ENCODE measurements at regions not wholly inside any gene's neighbourhood (a gene's known extent, or its start where the extent isn't known, plus 50 kb on each side); places are given as distances from the start of the nearest gene placed in this dataset.

DNA sequence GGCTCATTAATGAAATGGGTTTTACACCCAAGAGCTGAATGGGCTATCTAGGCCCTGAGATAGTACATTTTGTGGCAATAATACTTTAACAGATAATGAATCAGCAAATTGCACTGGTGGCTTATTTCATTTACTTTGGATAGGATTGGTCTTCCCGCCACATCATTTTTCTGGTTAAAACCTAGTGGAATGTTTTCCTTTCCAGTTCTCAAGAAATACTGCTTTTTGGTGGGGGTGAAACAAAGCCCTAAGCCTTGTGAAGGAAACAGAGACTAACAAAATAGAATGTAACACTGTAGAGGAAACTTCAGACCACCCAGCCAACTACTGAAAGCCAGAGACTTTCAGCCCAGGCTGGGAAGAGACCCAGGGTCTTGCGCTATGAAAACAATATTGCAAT lies 172.2 kb downstream of the HHIPL2 start (continued):
- TF ChIP-seq, protein P1, sequence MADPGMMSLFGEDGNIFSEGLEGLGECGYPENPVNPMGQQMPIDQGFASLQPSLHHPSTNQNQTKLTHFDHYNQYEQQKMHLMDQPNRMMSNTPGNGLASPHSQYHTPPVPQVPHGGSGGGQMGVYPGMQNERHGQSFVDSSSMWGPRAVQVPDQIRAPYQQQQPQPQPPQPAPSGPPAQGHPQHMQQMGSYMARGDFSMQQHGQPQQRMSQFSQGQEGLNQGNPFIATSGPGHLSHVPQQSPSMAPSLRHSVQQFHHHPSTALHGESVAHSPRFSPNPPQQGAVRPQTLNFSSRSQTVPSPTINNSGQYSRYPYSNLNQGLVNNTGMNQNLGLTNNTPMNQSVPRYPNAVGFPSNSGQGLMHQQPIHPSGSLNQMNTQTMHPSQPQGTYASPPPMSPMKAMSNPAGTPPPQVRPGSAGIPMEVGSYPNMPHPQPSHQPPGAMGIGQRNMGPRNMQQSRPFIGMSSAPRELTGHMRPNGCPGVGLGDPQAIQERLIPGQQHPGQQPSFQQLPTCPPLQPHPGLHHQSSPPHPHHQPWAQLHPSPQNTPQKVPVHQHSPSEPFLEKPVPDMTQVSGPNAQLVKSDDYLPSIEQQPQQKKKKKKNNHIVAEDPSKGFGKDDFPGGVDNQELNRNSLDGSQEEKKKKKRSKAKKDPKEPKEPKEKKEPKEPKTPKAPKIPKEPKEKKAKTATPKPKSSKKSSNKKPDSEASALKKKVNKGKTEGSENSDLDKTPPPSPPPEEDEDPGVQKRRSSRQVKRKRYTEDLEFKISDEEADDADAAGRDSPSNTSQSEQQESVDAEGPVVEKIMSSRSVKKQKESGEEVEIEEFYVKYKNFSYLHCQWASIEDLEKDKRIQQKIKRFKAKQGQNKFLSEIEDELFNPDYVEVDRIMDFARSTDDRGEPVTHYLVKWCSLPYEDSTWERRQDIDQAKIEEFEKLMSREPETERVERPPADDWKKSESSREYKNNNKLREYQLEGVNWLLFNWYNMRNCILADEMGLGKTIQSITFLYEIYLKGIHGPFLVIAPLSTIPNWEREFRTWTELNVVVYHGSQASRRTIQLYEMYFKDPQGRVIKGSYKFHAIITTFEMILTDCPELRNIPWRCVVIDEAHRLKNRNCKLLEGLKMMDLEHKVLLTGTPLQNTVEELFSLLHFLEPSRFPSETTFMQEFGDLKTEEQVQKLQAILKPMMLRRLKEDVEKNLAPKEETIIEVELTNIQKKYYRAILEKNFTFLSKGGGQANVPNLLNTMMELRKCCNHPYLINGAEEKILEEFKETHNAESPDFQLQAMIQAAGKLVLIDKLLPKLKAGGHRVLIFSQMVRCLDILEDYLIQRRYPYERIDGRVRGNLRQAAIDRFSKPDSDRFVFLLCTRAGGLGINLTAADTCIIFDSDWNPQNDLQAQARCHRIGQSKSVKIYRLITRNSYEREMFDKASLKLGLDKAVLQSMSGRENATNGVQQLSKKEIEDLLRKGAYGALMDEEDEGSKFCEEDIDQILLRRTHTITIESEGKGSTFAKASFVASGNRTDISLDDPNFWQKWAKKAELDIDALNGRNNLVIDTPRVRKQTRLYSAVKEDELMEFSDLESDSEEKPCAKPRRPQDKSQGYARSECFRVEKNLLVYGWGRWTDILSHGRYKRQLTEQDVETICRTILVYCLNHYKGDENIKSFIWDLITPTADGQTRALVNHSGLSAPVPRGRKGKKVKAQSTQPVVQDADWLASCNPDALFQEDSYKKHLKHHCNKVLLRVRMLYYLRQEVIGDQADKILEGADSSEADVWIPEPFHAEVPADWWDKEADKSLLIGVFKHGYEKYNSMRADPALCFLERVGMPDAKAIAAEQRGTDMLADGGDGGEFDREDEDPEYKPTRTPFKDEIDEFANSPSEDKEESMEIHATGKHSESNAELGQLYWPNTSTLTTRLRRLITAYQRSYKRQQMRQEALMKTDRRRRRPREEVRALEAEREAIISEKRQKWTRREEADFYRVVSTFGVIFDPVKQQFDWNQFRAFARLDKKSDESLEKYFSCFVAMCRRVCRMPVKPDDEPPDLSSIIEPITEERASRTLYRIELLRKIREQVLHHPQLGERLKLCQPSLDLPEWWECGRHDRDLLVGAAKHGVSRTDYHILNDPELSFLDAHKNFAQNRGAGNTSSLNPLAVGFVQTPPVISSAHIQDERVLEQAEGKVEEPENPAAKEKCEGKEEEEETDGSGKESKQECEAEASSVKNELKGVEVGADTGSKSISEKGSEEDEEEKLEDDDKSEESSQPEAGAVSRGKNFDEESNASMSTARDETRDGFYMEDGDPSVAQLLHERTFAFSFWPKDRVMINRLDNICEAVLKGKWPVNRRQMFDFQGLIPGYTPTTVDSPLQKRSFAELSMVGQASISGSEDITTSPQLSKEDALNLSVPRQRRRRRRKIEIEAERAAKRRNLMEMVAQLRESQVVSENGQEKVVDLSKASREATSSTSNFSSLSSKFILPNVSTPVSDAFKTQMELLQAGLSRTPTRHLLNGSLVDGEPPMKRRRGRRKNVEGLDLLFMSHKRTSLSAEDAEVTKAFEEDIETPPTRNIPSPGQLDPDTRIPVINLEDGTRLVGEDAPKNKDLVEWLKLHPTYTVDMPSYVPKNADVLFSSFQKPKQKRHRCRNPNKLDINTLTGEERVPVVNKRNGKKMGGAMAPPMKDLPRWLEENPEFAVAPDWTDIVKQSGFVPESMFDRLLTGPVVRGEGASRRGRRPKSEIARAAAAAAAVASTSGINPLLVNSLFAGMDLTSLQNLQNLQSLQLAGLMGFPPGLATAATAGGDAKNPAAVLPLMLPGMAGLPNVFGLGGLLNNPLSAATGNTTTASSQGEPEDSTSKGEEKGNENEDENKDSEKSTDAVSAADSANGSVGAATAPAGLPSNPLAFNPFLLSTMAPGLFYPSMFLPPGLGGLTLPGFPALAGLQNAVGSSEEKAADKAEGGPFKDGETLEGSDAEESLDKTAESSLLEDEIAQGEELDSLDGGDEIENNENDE (IDR thresholded peaks at IDR 0.05; ENCODE audit: insufficient replicate concordance, low read length): no peak
- TF ChIP-seq TAF7 (optimal IDR thresholded peaks at IDR 0.05; ENCODE audit: borderline replicate concordance, low read depth, low read length): no peak
- TF ChIP-seq TEAD4 (IDR thresholded peaks at IDR 0.05; ENCODE audit: low read depth, low read length): no peak
- no peak for TF ChIP-seq NRF1 (IDR thresholded peaks at IDR 0.05; ENCODE audit: low read depth, low read length)
- TF ChIP-seq CBX5 (IDR thresholded peaks at IDR 0.05; ENCODE audit: low read depth, low read length): no peak
- TF ChIP-seq HDAC2 (IDR thresholded peaks at IDR 0.05; ENCODE audit: borderline replicate concordance in 1 of 2, low read depth in 2 of 2, low read length in 2 of 2): no peak
- no peak for TF ChIP-seq RBBP5 (IDR thresholded peaks at IDR 0.05; ENCODE audit: borderline replicate concordance, low read depth, low read length)
- TF ChIP-seq CBX8 (IDR thresholded peaks at IDR 0.05; ENCODE audit: borderline replicate concordance, low read depth, low read length): no peak
- TF ChIP-seq BACH1 (IDR thresholded peaks at IDR 0.05; ENCODE audit: low read length): no peak
- no peak for TF ChIP-seq KDM4A (IDR thresholded peaks at IDR 0.05; ENCODE audit: low read depth, low read length, severe bottlenecking)

Measured in H1 (cell line).